ENCODE measurements at regions not wholly inside any gene's neighbourhood (a gene's known extent, or its start where the extent isn't known, plus 50 kb on each side); places are given as distances from the start of the nearest gene placed in this dataset.

DNA sequence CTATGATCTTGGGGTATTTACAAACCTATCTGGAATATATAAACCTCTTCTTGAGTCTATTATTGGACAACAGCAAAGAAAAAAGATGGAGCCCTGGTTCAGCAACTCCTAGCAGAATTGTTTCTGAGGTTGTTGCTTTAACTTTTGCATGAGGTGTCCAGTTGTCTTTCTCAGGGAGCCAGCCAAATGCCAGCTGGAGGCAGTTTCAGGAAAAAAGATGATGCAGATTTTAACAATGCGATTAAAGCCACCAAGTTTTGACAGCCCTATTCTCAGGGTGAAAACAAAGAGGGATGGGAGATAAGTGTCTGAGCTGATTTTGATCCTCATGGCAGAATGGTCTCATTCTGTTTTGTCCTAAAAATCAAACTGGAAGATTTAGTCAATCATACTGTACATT, 181.6 kb upstream of the RASGRP1 start:
- no peak overlapping the region for H2AFZ ChIP-seq (ENCODE audit: low read length)
- H3K9ac ChIP-seq (ENCODE audit: low read length) = no peak overlapping the region
- no peaks in the 10 kb centered on the region for H3K9me3 ChIP-seq (ENCODE audit: low read length)
- no peaks in the 10 kb centered on the region for H3K27me3 ChIP-seq (ENCODE audit: insufficient read depth, low read length)
- TF ChIP-seq, protein P1, sequence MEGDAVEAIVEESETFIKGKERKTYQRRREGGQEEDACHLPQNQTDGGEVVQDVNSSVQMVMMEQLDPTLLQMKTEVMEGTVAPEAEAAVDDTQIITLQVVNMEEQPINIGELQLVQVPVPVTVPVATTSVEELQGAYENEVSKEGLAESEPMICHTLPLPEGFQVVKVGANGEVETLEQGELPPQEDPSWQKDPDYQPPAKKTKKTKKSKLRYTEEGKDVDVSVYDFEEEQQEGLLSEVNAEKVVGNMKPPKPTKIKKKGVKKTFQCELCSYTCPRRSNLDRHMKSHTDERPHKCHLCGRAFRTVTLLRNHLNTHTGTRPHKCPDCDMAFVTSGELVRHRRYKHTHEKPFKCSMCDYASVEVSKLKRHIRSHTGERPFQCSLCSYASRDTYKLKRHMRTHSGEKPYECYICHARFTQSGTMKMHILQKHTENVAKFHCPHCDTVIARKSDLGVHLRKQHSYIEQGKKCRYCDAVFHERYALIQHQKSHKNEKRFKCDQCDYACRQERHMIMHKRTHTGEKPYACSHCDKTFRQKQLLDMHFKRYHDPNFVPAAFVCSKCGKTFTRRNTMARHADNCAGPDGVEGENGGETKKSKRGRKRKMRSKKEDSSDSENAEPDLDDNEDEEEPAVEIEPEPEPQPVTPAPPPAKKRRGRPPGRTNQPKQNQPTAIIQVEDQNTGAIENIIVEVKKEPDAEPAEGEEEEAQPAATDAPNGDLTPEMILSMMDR (IDR thresholded peaks at IDR 0.05; ENCODE audit: low read length) = no peak
- TF ChIP-seq EZH2 (IDR thresholded peaks at IDR 0.05; ENCODE audit: borderline replicate concordance, low read length) = no peak
- no peaks in the 10 kb centered on the region for H3K9me2 ChIP-seq (ENCODE audit: low read depth, low read length)
- no peaks in the 10 kb centered on the region for H3K4me1 ChIP-seq (ENCODE audit: insufficient read depth, low read length, severe bottlenecking)
- H3K36me3 ChIP-seq (ENCODE audit: insufficient read depth, low read length) = no peaks in the 10 kb centered on the region
- no peaks in the 10 kb centered on the region for H3F3A ChIP-seq (ENCODE audit: insufficient read depth, low read length)
- H3K4me2 ChIP-seq (ENCODE audit: low read length) = no peak overlapping the region
- no peaks in the 10 kb centered on the region for H3K79me2 ChIP-seq (ENCODE audit: insufficient read depth, low read length)
- no peak overlapping the region for H3K27ac ChIP-seq (ENCODE audit: low read depth, low read length, poor library complexity, severe bottlenecking)
- H4K20me1 ChIP-seq (ENCODE audit: insufficient read depth, low read length) = no peaks in the 10 kb centered on the region
- H3K4me3 ChIP-seq (ENCODE audit: low read depth, low read length, poor library complexity, severe bottlenecking) = no peak overlapping the region

DNA sequence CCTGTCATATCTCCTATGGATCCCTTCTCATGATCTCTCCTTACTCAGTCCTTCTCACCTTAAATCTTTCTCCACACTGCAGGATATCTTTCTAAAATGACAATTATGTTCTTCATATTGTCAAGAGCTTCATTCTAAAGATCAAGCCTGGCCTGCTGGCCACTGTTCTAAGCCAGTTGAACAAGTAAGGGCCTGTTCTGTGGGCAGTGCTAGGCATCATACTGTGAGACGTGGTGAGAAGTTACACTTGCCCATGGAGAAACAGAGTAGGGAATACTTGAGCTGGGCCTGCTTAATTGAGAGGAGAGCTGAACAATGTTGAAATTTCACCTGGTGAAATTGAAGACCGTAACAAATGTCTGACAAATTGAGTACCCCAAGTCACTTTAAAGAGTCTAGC, 184.1 kb upstream of the RASGRP1 start:
- Histone ChIP-seq H3K27ac (ENCODE audit: low read depth, low read length, poor library complexity, severe bottlenecking) (no peak overlapping the region), H3K9me2 (ENCODE audit: low read depth, low read length) (no peaks in the 10 kb centered on the region), H3K9ac (ENCODE audit: low read length) (no peak overlapping the region), H3K4me3 (ENCODE audit: low read depth, low read length, poor library complexity, severe bottlenecking) (no peak overlapping the region), H3K9me3 (ENCODE audit: low read length) (no peaks in the 10 kb centered on the region), H3K36me3 (ENCODE audit: insufficient read depth, low read length) (no peaks in the 10 kb centered on the region), H3K79me2 (ENCODE audit: insufficient read depth, low read length) (no peaks in the 10 kb centered on the region), H3K4me2 (ENCODE audit: low read length) (no peak overlapping the region), H3F3A (ENCODE audit: insufficient read depth, low read length) (no peaks in the 10 kb centered on the region), H2AFZ (ENCODE audit: low read length) (no peak overlapping the region), H4K20me1 (ENCODE audit: insufficient read depth, low read length) (no peaks in the 10 kb centered on the region), H3K4me1 (ENCODE audit: insufficient read depth, low read length, severe bottlenecking) (no peaks in the 10 kb centered on the region), H3K27me3 (ENCODE audit: insufficient read depth, low read length) (no peaks in the 10 kb centered on the region)
- TF ChIP-seq, protein P1 (IDR thresholded peaks at IDR 0.05; ENCODE audit: low read length) = no peak
- no peak for TF ChIP-seq EZH2 (IDR thresholded peaks at IDR 0.05; ENCODE audit: borderline replicate concordance, low read length)

DNA sequence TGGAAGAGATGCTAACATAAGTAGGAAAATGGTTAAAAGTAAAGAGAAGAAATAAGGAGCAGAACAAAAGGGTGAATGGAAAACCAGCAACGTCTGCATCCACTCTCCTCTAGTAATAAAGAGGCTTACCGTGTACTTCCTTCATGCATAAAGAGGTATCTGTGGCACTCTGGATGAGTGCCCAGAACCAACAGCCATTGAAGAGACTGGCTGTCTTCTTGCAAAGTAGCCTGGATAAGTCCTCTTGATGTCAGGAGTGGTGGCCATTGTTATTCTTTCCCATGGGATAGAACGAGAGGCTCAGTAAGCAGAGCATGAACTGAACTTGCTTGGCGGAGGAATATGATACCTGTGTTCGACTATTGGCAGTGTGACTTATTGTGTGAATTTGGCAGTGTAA, 186.2 kb upstream of the RASGRP1 start:
- Histone ChIP-seq H3K79me2 (ENCODE audit: insufficient read depth, low read length) (no peaks in the 10 kb centered on the region), H2AFZ (ENCODE audit: low read length) (no peak overlapping the region), H3K9ac (ENCODE audit: low read length) (no peak overlapping the region), H3K9me3 (ENCODE audit: low read length) (no peaks in the 10 kb centered on the region), H3K4me1 (ENCODE audit: insufficient read depth, low read length, severe bottlenecking) (no peaks in the 10 kb centered on the region), H3K36me3 (ENCODE audit: insufficient read depth, low read length) (no peaks in the 10 kb centered on the region), H3K27ac (ENCODE audit: low read depth, low read length, poor library complexity, severe bottlenecking) (no peak overlapping the region), H3K4me3 (ENCODE audit: low read depth, low read length, poor library complexity, severe bottlenecking) (no peak overlapping the region), H3K4me2 (ENCODE audit: low read length) (no peak overlapping the region), H3K27me3 (ENCODE audit: insufficient read depth, low read length) (no peaks in the 10 kb centered on the region), H4K20me1 (ENCODE audit: insufficient read depth, low read length) (no peaks in the 10 kb centered on the region), H3F3A (ENCODE audit: insufficient read depth, low read length) (no peaks in the 10 kb centered on the region), H3K9me2 (ENCODE audit: low read depth, low read length) (no peaks in the 10 kb centered on the region)
- TF ChIP-seq EZH2 (IDR thresholded peaks at IDR 0.05; ENCODE audit: borderline replicate concordance, low read length) = no peak
- TF ChIP-seq, protein P1 (IDR thresholded peaks at IDR 0.05; ENCODE audit: low read length) = no peak
